ENCODE measurements at regions not wholly inside any gene's neighbourhood (a gene's known extent, or its start where the extent isn't known, plus 50 kb on each side); places are given as distances from the start of the nearest gene placed in this dataset.

GRCh38 chr2:15751477-15751876, 159.8 kb downstream of the DDX1 start (continued):
- TF ChIP-seq CSRNP3 (CRISPR knock-in tag; IDR thresholded peaks at IDR 0.05), result no peak
- TF ChIP-seq TOX (CRISPR knock-in tag; IDR thresholded peaks at IDR 0.05; ENCODE audit: borderline replicate concordance), result no peak
- no peak for TF ChIP-seq ZNF565 (CRISPR knock-in tag; conservative IDR thresholded peaks at IDR 0.05; ENCODE audit: low read depth)

- no peak for ATAC-seq
- TF ChIP-seq TCF4 (CRISPR knock-in tag; IDR thresholded peaks at IDR 0.05; ENCODE audit: borderline replicate concordance) (no peak), ZNF8 (CRISPR knock-in tag; IDR thresholded peaks at IDR 0.05) (no peak), ZFP30 (CRISPR knock-in tag; IDR thresholded peaks at IDR 0.05) (no peak), ZFP3 (CRISPR knock-in tag; IDR thresholded peaks at IDR 0.05) (no peak), ZC3H10 (CRISPR knock-in tag; IDR thresholded peaks at IDR 0.05) (no peak), PPARA (CRISPR knock-in tag; IDR thresholded peaks at IDR 0.05; ENCODE audit: borderline replicate concordance) (no peak), RARB (CRISPR knock-in tag; IDR thresholded peaks at IDR 0.05) (no peak), CREB5 (CRISPR knock-in tag; IDR thresholded peaks at IDR 0.05; ENCODE audit: low read depth) (no peak), TSHZ2 (CRISPR knock-in tag; IDR thresholded peaks at IDR 0.05) (no peak), CSRNP3 (CRISPR knock-in tag; IDR thresholded peaks at IDR 0.05) (no peak), CSDC2 (CRISPR knock-in tag; IDR thresholded peaks at IDR 0.05) (no peak), GLIS3 (CRISPR knock-in tag; IDR thresholded peaks at IDR 0.05) (no peak), PATZ1 (CRISPR knock-in tag; IDR thresholded peaks at IDR 0.05; ENCODE audit: borderline replicate concordance) (no peak), BACH2 (CRISPR knock-in tag; IDR thresholded peaks at IDR 0.05; ENCODE audit: borderline replicate concordance) (no peak)
Measured at GRCh38 chr2:15752552-15753232, 161.0 kb downstream of the DDX1 start.

- TF ChIP-seq ZFP3 (CRISPR knock-in tag; IDR thresholded peaks at IDR 0.05) (no peak), POU6F1 (CRISPR knock-in tag; IDR thresholded peaks at IDR 0.05; ENCODE audit: borderline replicate concordance, low read depth) (no peak), CSRNP3 (CRISPR knock-in tag; IDR thresholded peaks at IDR 0.05) (no peak), OSR1 (CRISPR knock-in tag; IDR thresholded peaks at IDR 0.05) (no peak), PATZ1 (CRISPR knock-in tag; IDR thresholded peaks at IDR 0.05; ENCODE audit: borderline replicate concordance) (no peak)
- ATAC-seq, result no peak
Measured at GRCh38 chr2:15753233-15753798, 161.6 kb downstream of the DDX1 start.
